ENCODE measurements at regions not wholly inside any gene's neighbourhood (a gene's known extent, or its start where the extent isn't known, plus 50 kb on each side); places are given as distances from the start of the nearest gene placed in this dataset.

DNA sequence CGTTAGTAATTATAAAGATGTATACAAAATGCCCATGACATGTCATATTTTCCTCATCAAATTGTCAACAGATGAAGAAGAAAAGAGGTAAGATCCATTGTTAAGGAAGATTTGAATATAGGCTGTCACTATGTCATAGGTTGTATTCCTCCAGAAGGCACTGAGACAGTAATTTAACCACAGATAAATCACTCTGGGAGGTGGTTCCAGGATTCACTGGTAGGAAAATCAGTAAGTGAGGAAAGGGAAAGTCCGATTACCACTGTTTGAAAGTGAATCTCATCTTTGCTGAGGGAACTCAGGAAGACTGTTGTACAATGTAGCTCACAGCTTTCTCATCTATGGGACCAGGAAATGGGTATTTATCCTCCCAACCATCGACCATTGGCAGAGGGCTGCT lies 152.8 kb upstream of the TMEFF2 start:
- Histone ChIP-seq H3K36me3 (no peaks in the 10 kb centered on the region), H3K4me3 (no peak overlapping the region), H3K4me1 (ENCODE audit: low read depth) (no peaks in the 10 kb centered on the region), H3K27ac (no peak overlapping the region), H3K27me3 (no peaks in the 10 kb centered on the region), H3K9me3 (ENCODE audit: low read depth) (no peaks in the 10 kb centered on the region)
- no peak for DNase-seq (ENCODE audit: low read depth in 1 of 2, low spot score in 1 of 2)
- TF ChIP-seq, protein P1, sequence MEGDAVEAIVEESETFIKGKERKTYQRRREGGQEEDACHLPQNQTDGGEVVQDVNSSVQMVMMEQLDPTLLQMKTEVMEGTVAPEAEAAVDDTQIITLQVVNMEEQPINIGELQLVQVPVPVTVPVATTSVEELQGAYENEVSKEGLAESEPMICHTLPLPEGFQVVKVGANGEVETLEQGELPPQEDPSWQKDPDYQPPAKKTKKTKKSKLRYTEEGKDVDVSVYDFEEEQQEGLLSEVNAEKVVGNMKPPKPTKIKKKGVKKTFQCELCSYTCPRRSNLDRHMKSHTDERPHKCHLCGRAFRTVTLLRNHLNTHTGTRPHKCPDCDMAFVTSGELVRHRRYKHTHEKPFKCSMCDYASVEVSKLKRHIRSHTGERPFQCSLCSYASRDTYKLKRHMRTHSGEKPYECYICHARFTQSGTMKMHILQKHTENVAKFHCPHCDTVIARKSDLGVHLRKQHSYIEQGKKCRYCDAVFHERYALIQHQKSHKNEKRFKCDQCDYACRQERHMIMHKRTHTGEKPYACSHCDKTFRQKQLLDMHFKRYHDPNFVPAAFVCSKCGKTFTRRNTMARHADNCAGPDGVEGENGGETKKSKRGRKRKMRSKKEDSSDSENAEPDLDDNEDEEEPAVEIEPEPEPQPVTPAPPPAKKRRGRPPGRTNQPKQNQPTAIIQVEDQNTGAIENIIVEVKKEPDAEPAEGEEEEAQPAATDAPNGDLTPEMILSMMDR (IDR thresholded peaks at IDR 0.05; ENCODE audit: low read depth, low read length), result no peak

DNA sequence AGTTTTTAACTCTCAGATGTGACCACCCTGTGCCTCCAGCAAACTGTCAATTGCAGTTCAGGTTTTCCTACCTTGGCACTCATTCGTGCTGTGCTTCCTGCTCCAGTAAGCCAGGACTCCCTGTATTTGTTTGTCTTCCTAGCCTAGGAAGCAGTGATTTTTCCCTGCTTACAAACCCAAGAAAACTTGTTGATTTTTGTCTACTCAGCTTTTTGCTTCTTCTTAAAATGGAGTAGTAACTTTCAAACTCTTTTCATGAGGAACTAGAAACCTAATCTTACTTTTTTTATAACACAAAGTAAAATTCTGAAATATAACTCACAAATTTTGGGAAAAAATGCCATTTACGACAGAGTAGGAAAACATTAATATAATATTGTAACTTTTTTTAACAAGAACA lies 150.6 kb upstream of the TMEFF2 start:
- DNase-seq (ENCODE audit: low read depth in 1 of 2, low spot score in 1 of 2), result no peak
- TF ChIP-seq, protein P1 (IDR thresholded peaks at IDR 0.05; ENCODE audit: low read depth, low read length), result no peak
- no peak overlapping the region for H3K4me3 ChIP-seq

DNA sequence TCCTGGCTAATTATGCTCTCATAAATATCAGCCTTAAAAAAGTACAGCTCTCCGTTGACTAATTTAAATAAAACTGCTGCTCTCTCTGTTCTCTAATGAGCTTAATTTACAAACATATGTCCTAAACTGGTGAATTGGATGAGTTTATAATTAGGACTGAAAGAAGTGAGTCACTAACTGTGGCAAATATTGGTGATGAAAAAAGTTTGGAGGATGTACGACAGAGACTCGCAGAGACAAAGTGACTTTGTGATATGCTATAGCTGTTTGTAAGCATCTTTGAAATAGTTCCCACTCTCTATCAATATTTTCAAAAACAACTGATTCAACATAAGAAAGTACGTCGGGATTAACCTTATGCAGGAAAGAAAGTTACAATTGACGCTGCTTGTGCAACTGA lies 138.9 kb upstream of the TMEFF2 start:
- Histone ChIP-seq H3K4me1 (ENCODE audit: low read depth) (no peaks in the 10 kb centered on the region), H3K27ac (no peak overlapping the region)
- TF ChIP-seq, protein P1 (IDR thresholded peaks at IDR 0.05; ENCODE audit: low read depth, low read length), result no peak

More for the DNA sequence above, 150.6 kb upstream of the TMEFF2 start:
- Histone ChIP-seq H3K4me1 (ENCODE audit: low read depth) (no peaks in the 10 kb centered on the region), H3K36me3 (no peaks in the 10 kb centered on the region), H3K27ac (no peak overlapping the region), H3K27me3 (no peaks in the 10 kb centered on the region), H3K9me3 (ENCODE audit: low read depth) (no peaks in the 10 kb centered on the region)

DNA sequence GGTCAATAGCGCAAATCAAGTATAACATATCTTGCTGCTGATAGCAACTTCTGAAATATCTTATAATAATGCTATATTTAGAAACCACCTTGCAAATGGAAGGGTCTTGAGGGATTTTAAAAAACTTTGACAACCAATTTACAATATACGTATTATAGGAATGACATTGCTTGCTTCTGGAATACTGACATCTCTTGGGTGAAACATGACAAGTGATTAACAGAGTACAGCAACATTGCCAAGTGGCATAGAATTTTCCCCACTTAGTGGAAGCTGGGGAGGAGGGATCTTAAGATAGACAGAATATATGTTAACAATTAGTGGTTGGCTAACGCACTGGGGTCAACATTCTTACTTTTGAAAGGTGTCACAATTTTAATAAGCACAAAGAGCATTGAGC lies 133.6 kb upstream of the TMEFF2 start:
- Histone ChIP-seq H3K4me3 (no peak overlapping the region), H3K27me3 (peaks cover 1% of the 10 kb centered on the region), H3K27ac (no peak overlapping the region), H3K9me3 (ENCODE audit: low read depth) (no peaks in the 10 kb centered on the region), H3K36me3 (no peaks in the 10 kb centered on the region), H3K4me1 (ENCODE audit: low read depth) (no peaks in the 10 kb centered on the region)
- TF ChIP-seq, protein P1 (IDR thresholded peaks at IDR 0.05; ENCODE audit: low read depth, low read length), result no peak
- no peak for DNase-seq (ENCODE audit: low read depth in 1 of 2, low spot score in 1 of 2)

More for the DNA sequence above, 138.9 kb upstream of the TMEFF2 start:
- H3K27me3 ChIP-seq, result peaks cover 10% of the 10 kb centered on the region
- H3K4me3 ChIP-seq, result no peak overlapping the region
- DNase-seq (ENCODE audit: low read depth in 1 of 2, low spot score in 1 of 2), result no peak
- no peaks in the 10 kb centered on the region for H3K9me3 ChIP-seq (ENCODE audit: low read depth)
- H3K36me3 ChIP-seq, result no peaks in the 10 kb centered on the region

DNA sequence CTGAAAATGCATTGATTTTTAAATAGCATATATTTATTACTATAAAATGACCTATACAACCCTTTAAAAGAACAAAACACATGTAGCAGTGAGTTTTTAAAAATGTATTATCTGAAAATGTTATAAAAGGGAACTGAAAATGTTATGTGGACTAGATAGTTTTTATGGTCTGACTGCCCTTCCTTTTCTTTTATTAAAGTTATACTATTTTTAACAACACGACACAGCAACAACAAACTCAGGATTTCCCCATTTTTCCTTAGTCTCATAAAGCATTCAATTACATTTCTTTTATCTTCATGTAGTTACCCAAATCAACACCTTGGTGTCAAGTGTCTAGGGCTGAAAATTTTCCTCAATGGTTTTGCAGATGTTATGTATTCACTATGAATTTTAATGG lies 132.8 kb upstream of the TMEFF2 start:
- H3K27me3 ChIP-seq, result no peaks in the 10 kb centered on the region
- H3K27ac ChIP-seq, result no peak overlapping the region
- no peak overlapping the region for H3K4me3 ChIP-seq
- TF ChIP-seq, protein P1 (IDR thresholded peaks at IDR 0.05; ENCODE audit: low read depth, low read length), result no peak
- H3K36me3 ChIP-seq, result no peaks in the 10 kb centered on the region
- H3K9me3 ChIP-seq (ENCODE audit: low read depth), result no peaks in the 10 kb centered on the region
- DNase-seq (ENCODE audit: low read depth in 1 of 2, low spot score in 1 of 2), result no peak
- H3K4me1 ChIP-seq (ENCODE audit: low read depth), result no peaks in the 10 kb centered on the region

DNA sequence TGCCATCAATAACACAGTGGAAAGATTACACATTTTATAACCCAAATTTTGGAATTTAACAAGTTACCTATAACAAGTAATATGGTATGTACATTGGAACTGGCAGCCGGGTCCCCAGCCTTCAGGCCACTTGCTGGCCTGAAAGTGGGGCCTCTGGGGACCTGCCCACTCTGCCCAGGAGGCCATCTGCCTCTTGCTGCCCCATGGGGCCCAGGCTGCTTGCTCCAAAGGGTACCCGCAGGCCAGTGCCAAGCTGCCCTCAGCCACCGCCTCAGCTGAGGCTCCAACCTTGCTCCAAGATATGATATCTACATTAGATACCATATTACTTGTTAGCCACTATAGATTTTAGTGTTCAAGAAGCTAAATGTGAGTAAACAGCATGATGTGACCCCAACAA lies 120.8 kb upstream of the TMEFF2 start:
- Histone ChIP-seq H3K4me1 (ENCODE audit: low read depth) (no peaks in the 10 kb centered on the region), H3K27me3 (no peaks in the 10 kb centered on the region), H3K36me3 (no peaks in the 10 kb centered on the region), H3K27ac (no peak overlapping the region), H3K4me3 (no peak overlapping the region), H3K9me3 (ENCODE audit: low read depth) (no peaks in the 10 kb centered on the region)
- no peak for DNase-seq (ENCODE audit: low read depth in 1 of 2, low spot score in 1 of 2)
- TF ChIP-seq, protein P1 (IDR thresholded peaks at IDR 0.05; ENCODE audit: low read depth, low read length), result no peak
